Dedifferentiated amniotic fluid mesenchymal stem cell (primary cell): ENCODE measurements at regions not wholly inside any gene's neighbourhood (a gene's known extent, or its start where the extent isn't known, plus 50 kb on each side); places are given as distances from the start of the nearest gene placed in this dataset.

ENCODE experiments used
- DNase-seq: peaks from one replicate; pipeline ENCODE4 v3.0.0-alpha.2; 2016; ENCODE audit errors: extremely low spot score

DNA sequence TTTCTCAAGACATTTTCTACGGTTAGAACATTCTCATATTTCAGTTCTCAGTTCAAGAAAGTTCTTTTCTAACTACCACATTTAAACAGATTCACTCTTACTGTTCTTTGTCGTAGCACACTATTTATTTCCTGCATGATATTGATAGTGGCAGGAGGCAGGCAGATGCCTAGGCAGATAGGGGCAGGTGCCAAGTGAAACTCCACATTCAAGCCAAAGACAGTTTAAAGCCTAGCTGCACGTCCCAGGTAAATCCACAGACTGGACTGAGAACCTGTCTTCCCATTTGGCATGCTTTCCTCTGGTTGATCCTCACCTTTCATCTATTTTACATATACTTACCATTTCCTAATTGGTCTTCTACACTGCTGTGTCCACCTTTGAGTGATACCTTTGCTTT, 359.3 kb downstream of the TMX3 start:
- DNase-seq, result no peak

- DNase-seq, result no peak
These were observed 360.7 kb downstream of the TMX3 start for GRCh38 chr18:68354176-68354575.

DNA sequence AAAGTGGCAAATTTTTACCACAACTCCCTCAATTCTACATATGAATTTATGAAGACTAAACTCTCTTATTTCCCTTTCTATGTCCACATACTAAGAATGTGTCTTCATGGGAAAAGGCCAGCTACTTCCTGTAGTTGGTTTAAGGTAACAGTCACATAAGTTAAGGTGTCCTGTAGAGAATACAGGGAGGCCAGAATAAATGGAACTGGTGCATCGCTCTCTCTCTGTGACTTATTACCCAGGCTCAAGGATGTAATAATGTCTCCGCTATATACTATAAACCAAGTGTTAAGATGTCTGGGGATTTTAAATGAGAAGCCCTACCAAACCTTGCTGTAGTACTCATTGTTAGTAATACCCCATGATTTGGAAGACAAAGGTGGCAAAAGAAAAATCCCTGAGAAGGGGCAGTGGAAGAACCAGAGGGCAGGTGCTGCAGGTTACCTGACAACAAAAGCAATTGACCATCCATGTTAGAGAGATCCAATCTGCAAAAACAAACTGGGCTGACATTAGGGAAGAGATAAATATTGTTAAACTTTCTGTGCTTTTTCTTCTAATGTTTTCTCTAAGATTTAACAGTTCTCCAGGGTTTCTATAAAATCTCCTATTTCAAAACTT, 372.8 kb downstream of the TMX3 start:
- DNase-seq, result no peak

DNA sequence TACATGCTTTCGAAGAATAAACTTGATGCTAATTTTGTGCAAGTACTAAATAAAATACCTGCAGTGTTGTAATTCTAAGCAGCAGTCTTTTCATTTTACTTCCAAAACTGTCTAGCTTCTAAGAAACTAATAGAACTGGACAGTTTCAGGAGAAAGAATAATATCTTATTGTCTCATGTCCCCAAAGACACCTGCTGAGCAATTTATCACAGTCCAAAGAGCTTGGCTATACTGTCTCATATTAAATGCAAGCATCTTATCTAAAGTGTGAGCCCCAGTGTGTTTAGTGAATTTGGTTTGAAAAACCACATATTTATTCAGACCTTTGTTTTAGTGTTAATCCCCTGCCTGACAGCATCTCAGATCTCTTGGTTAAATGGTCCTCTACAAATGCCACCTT, 374.3 kb downstream of the TMX3 start:
- DNase-seq, result no peak

GRCh38 chr18:68330658-68331057, 384.2 kb downstream of the TMX3 start:
- DNase-seq, result no peak

GRCh38 chr18:68323921-68324320, 391.0 kb downstream of the TMX3 start:
- DNase-seq, result no peak

- DNase-seq, result peak; percentile 31
These were observed 398.3 kb downstream of the TMX3 start for GRCh38 chr18:68316636-68317035.

GRCh38 chr18:68314403-68314802, 400.5 kb downstream of the TMX3 start:
- no peak for DNase-seq

DNA sequence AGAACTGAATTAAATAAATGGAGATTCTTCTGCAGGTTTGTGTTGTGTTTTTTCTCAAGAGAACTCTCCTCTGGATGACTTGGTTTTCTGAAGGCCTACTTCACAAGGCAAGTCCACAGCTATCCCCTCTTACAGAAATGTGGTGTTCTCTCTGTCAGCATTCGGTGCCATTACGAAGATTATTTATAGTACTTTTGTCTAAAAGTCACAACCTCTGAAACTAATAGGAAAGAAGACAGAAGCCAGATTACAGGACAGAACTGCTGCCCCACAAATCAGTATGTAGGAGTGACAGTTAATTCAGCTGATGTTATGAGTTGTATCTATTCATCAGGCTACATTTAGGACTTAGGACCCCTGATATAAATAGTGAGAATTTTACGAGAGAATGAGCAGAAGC, 413.5 kb downstream of the TMX3 start:
- DNase-seq, result no peak

DNA sequence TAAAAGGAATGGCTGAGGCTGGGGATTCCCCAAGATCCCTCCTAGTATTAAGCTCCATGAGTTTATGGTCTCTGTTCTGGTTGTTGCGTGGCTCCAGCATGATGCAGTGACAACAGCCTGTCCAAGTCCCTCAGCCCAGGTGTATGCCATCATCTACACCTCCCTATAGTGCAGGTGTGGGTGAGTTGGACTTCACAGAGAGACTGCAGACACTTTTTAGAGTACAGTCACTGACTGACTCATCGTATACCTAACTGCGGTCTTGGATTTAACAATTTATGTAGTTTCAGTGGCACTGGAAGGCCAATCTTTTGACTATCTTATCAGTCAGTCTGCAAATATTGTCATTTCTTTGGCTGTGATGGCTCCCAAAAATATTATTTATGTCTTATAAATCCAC, 415.0 kb downstream of the TMX3 start:
- no peak for DNase-seq

- DNase-seq, result no peak
These were observed 416.6 kb downstream of the TMX3 start for GRCh38 chr18:68298330-68298729.

GRCh38 chr18:68288408-68288807, 426.5 kb downstream of the TMX3 start:
- no peak for DNase-seq

- no peak for DNase-seq
These were observed 430.6 kb downstream of the TMX3 start for GRCh38 chr18:68284236-68284780.

- DNase-seq, result no peak
These were observed 431.1 kb downstream of the TMX3 start for GRCh38 chr18:68283834-68284233.

- DNase-seq, result no peak
These were observed 432.7 kb downstream of the TMX3 start for GRCh38 chr18:68282232-68282631.

GRCh38 chr18:68275616-68276015, 439.3 kb downstream of the TMX3 start:
- peak; percentile 58 for DNase-seq

GRCh38 chr18:68270017-68270416, 444.9 kb downstream of the TMX3 start:
- DNase-seq, result no peak

DNA sequence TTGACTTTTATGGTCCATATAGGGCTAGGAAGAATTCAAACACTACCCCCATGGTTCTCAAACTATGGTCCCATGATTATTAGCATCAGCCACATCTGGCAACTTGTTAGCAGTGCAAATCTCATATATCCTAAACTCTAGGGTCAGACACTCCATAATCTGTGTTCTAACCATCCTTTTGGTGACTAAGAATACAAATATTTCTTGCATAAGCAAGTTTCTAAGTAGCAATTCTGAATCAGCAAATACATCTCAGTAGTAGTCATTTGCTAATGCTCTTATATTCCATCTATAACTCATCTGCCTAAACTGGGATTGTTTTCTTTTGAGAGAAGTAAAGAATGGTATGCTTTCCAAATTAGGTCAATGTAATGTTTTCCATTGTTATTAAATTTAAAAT, 447.3 kb downstream of the TMX3 start:
- peak; percentile 19 for DNase-seq

DNA sequence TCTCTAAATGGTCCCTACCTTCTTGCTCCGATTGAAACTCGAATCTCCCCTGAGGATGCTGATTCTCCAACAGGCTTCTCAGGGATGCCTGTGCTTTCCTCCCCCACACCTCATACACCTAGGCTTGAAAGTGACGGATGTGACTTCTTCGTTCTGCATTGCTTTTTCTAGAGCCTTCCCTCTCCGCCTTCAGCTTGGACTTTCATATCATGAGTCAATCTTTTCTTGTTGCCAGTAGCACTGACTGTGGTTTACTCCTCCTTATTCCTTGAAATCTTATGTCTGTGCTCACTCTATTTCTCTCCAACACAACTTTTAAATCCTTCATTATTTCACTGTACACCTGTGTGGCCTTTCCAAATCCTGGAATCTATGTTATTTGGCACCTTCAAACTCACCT, 451.4 kb downstream of the TMX3 start:
- no peak for DNase-seq

GRCh38 chr18:68262690-68263294, 452.1 kb downstream of the TMX3 start:
- peak; percentile 73 for DNase-seq

DNA sequence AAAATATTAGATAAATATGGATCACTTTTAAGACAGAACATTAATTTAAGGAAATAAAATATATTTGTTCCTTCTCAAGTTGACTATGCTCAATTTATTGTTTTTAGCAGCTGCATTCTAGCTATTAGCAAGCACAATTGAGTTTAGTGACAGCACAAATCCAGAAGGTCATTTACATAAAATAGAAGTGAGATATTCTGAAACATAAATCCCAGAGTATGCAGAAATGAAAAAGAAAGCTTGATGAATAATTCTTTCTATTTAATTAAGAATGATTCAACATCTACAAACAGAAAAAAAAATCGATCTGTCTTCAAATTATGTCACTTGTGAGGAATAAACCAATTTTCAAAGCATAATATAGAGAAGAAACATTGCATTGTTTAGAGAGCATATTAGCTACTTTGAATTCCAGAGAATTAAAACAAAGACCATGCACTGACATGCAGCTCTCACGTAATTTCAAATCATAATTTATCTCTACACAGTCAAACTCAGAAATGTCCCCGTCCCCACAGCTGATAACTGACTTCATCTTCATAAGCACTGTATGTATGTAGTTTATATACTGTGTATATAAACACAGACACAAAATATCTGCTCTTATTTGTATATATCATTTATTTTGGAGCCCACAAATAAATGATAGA, 458.4 kb downstream of the TMX3 start:
- DNase-seq, result no peak

DNA sequence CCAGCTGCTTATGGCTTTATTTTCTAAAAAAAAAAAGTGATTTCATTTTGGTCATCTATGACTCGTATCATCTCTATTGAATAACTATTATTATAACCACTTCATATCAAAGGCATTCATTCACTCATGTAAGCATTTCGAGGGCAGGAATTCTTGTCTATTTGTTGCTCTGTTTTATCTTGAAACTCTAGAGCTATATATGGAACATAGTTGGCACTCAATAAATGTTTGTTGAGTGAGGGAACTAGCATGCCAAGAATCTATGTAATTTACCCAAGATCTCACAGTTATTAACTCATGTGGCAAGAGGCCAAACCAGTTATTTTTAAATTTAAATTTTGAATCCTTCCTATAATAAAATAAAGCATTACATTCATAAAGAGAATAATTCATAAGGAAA, 470.1 kb downstream of the TMX3 start:
- DNase-seq, result peak; percentile 20

DNA sequence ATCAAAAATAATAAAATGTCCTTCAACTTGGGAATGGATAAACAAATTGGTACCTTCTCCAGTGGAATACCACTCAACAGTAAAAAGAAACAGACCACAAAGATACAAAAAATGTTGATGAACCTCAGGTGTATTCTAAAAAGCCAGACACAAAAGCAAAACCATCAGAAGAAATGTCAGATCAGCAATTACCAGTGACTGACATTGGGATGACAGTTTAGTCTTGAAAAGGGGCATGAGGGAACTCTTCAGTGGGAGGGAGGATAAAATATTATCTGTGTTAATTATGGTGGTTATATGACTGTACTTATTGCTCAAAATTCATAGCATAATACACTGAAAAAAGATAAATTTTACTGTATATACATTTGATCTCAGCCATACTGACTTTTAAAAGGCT, 473.0 kb downstream of the TMX3 start:
- DNase-seq, result no peak
